HG02840 (cell line): ENCODE measurements at regions not wholly inside any gene's neighbourhood (a gene's known extent, or its start where the extent isn't known, plus 50 kb on each side); places are given as distances from the start of the nearest gene placed in this dataset.
"Not testable (repeated sequence)": the region's sequence is repeated elsewhere in the genome, so short reads cannot be mapped to it uniquely, and the experiment has no call there.

ENCODE experiments used
- ATAC-seq: cut with Tn5 transposase; IDR thresholded peaks from one replicate; pipeline ENCODE4 v1.9.1; 2021; ENCODE audit warnings: mild to moderate bottlenecking, moderate library complexity, moderate number of reproducible peaks; ENCODE audit not compliant: unreplicated experiment, low FRiP score

DNA sequence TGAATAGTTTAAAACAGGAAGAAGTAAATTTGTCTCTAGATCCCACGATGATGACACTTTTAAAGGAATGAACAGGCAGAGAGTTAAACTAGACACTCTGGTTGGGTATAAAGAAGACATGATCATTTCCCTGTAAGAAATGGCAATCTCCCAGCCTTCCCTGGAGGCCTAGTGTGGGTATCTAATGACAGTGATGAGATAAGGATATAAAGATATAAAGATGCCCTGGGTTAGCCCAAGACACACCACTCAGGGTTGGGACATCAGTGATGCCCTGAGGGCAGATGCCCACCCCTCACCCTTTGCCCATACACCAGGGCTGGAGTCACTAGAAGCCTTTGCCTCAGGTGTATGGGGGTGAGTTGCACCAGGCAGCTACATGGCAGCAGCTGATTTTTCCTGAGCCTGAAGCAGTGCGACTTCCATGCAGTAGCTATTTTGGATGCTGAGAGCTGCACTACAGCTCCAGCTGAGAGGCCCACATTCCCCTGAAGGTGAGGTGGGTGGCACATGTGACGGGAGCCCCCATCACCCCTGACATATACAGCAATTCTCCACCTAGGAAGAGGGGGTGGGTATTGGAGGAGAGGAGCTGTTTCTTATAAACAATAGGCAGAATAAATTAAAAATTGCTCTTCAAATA is 177.5 kb downstream of the NDFIP2 start:
- ATAC-seq = no peak

DNA sequence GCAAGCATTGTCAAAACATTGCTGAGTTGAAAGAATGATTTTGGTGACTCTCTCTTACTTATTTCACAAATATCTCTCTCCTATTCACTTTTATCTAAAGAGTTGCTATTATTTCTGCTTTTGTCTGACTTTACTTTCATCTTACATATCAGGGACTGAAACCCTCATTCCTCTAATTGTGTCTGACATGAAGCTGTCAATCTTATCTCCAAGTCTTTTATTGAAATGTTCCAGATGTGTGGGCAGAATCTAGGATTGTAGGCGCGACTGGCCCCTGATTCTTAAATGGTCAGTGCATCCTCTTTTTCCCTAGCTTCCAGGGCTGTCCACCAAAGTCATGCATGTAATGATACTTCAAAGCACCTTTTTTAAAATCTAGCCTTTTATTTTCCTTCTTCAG is 174.6 kb downstream of the NDFIP2 start:
- ATAC-seq = no peak

DNA sequence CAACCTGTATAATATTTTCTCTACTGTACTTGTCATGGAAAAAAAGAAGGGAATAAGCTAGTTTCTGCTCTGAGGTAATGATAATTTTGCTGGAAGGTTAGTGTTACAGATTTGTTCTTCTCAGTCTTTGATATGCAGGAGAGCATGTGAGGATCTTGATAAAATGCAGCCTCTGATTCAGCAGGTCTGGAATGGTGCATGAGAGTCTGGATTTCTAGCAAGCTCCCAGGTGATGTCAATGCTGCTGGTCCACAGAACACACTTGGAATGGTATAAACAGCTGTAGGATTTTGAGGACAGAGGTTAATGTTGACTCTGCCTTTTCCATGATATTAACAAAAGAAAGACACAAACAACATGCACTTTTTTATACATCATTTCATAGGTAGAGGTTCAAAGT is 173.6 kb downstream of the NDFIP2 start:
- no peak for ATAC-seq

DNA sequence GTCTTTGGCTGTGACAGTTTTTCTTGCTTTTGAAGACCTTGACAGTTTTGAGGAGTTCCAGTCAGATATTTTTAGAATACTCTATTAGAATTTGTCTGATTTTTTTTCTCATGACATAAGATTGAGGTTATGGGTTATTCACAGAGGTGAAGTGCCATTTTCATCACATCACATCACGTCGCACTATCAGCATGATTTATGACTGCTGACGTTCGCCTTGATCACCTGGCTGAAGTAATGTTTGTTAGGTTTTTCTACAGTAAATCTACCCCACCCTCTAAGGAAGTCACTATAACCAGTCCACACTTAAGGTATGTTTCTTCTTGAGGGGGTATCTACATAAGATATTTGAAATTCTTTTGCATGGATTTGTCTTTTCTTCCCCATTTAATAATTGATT is 169.7 kb downstream of the NDFIP2 start:
- no peak for ATAC-seq

DNA sequence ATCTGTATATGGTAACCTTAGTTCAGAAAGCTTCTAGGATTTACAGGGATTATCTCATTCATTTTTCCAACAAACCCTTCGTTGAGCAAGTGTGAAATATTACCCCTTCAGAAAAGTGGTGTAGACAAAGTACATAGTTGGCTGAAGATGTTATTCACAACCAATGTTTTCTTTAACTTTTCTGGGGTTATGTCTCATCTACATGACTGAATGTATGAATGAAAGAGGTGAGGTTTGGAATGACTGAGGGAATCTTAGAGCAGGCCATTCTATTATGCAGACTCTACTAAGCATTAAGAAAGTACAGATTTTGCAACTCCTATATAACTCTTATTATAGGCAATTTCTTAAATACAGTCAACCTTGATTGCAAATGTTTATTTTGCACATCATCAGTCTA is 167.2 kb downstream of the NDFIP2 start:
- ATAC-seq = no peak

DNA sequence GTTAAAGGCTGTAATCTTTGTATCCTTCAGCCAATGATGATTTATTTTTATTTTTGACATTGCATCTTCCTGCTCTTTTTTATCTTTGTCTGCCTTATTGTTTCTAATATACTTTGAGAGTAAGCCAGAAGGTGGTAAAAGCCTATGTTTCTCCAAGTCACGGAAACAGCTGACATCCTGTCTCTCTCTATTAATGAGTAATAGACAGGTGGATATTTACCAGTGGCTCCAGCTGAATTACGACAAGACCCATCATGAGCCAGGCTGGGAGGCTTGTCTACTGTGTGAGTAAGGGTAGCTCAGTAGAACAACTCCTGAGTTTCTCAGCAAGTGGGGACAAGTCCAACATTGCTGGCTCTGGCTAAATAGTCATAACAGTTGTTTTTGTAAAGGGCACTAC is 166.6 kb downstream of the NDFIP2 start:
- ATAC-seq = no peak

DNA sequence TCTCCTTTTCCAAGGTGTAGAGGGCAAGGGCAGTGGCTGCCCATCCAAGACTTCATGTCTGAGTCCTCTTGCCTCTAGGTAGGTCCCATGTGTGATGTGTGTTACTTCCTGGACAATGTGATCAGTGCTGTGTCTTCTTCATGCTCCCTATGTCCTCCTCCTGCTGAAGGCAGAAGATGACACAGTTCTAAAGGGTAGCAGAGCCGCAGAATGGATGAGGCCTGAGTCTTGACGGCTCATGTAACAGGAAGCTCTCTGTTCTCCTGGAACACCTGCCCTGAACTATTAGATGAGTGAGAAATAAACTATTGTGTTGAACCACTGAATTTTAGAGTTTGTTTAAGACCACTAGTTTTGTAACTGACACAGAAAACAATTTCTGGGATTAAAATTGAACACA is 165.9 kb downstream of the NDFIP2 start:
- no peak for ATAC-seq

DNA sequence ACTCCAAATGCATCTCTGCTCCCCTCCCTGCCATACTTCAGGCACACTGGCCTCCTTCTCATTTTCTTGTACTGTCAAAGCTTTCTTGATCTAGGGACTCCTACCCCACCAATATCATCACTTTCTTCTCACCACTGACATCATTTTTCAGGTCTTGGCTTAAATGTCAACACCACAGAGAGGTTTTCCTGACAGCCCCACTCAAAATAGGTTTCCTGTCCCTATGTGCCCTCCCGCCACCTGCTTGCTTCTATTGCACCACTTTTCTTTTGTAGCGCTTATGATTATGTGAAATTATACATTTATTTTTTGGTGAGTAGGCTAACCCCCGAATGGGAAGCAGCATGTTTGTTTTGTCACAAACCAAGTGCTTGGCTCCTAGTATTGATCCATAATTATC is 164.6 kb downstream of the NDFIP2 start:
- no peak for ATAC-seq

DNA sequence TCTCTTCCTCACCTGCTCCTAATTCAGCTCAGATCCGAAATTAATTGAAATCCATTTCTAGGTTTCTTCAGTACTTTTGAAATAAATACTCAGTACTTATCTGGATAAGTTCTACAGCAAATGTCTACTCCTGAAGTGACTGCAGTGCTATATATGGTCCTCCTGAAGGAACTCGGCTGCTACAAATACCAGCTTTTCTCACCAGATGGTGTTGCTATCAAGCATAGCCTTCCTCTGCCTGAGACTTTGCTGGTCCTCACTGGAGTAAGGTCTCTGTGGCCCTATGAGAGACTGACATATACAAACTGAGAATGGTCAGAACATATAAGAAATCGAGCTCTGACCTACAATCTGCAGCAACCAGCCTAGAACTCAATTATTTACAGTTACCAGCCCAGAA is 161.6 kb downstream of the NDFIP2 start:
- no peak for ATAC-seq

DNA sequence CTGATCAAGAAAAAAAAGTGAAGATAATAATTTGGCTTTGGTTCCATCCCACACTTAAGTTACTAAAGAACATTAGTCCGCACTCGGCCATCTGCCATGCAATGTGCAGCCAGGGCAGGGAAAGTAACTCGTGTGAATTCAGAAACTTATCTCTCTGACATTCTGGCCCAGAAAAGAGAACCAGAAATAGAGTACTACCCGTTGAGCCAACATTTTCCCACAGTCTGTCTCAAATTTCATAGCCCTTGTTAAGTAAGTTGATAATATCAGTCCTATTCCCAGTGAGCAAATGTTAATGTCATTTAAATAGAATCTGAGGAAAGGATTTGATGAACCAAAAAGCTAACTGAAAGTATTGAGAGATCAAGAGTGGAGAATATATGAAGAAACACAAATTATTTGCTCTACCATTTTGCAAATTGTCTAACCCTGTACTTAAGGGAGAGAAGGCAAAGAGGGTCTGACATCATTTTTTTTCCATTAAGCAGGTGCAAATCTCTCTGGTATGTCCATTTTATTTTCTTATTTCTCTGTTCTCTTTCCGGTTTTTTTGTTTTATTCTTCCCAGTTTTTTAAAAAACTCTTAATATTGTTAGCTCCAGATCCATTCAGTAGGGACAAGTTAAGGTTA is 156.3 kb downstream of the NDFIP2 start:
- ATAC-seq = no peak

DNA sequence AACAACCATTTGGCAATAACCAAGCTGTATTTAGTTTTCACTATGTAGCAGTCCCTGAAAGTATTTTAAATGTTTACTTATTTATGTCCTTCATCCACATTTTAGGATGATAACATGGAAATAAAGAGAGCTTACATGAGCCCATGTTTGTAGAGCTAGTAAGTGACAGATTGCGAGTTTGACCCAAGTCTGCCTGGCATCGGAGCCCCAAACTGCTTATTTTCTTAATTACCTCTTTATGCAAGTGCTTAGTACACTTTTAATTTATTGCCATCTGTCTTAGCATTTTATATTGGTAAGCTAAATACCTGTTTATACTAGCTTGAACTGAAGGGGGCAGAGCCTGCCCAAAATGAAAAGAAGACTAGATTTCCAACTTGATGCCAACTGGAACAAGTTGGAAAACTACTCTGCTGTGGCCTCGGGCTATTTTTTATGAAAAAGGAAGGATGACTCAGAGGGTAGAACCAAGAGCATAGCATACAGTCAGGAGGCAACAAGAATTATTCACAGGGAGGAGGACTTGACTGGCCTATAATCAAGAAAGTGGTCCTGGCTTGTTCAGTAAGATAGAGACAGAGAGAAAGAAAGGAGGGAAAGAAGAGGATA is 150.2 kb downstream of the NDFIP2 start:
- no peak for ATAC-seq

DNA sequence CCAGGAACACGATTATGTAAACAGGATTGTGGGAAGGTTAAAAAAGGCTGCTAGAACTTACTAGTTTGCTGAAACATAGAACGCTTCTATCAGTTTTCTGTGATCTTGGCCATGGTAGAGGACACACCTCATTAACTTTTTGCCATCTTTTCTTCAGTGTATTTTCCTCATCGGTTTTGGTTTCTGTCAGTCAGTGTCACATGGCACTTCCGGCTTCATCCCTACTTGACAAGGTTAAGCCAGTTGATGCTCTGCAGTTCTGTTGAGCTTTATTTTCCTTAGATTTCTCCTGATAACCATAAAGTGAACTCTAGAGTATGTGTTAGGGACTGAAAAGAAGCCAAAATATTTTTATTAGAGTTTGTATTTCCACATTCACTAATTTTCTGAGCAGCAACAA is 147.5 kb downstream of the NDFIP2 start:
- no peak for ATAC-seq

DNA sequence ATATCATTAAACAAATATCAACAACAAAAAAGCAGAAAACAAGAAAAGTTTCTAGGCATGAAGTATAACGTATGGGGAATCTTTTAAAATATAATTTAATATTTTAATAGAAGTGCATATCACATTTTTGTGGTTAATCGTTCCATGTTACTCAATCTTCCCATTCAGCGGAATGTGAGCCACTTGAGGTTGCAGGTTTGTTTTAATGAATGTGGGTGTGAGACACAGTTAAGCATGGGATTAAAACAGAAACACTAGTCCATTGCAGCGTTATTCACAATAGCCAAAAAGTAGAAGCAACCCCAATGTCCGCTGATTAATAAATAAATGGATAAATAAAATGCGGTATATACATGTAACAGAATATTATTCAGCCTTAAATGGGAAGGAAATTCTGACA is 146.0 kb downstream of the NDFIP2 start:
- ATAC-seq = no peak

DNA sequence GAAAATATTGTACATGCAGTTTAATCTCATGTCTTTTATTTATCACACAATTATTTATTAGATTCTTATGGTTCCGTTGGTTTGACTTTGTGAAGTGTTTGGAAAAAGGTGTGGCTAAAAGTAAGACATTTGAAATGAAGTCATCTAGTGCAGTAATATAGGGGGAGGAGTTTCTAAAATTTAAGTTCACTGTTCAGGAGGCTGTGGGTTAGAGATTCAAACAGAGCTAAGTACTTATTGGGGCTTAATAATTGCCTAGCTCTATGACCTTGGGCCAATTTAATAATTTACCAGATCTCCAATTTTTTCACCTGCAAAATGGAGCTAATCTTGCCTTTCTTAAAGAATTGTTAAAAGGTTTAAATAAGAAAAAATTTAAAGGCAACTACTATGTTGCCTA is 144.6 kb downstream of the NDFIP2 start:
- ATAC-seq = no peak

DNA sequence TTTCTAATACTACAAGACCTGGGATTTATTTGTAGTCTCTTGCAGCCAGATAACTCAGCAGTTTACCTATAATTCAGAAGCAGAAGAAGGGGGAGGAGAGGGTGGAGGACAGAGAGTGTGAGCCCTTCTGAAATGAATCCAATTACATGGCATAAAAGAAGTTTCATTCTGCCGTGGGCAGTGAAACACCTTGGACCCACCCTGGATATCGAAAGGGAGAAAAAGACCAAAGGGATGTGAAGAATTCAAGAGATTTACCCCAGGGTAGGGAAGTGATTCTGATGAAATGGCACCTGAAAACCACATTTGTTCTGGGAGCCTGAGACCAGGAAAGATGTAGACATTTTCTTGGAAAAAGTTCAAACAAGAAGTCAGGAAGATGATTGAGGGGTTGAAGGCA is 140.9 kb downstream of the NDFIP2 start:
- no peak for ATAC-seq

DNA sequence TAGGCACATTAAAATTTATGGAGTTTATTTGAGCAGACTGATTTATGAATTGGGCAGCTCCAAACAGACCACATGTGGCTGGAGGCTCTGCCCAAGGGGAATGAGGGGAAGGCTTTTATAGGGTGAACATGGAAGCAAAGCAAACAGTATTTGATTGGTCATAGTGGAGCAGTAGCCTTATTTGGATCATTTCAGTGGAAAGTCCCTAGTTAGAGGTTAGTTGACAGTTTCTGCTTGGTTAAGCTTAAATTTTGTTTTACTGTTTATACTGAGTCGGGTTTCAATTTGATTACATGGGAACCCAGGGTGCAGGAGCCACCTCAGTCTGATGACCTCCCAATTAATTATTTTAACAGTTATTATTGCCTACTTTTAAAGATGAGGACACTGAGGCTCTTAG is 140.5 kb downstream of the NDFIP2 start:
- ATAC-seq = no peak

DNA sequence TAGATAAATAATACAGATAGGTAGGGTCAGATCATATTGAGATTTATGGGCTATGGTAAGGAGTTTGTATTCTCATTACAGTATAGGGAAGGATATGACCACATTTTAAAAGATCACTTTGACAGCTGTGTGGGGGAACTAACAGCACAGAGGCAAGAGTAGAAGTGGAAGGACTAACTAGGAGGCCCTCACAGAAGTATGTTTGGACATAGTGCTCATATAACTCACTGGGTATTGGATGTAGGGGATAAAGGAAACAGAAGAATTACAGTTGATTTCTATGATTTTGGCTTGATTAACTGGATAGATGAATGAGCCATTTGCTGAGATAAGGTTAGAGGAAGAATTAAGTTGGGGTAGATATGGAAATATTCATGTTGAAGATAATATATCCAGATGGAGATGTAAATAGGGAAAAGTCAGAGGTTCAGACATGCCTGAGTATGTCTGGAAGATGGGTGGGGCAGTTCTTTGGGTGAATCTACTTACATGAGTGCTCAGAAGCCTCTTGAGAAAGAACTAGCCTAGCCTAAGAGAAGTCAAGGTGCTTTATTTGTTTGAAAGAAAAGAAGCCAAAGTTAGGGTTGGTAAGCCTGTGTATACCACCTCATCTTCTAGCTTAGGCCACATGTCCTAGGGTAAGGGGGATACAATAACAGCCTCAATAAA is 133.4 kb downstream of the NDFIP2 start:
- ATAC-seq = no peak

DNA sequence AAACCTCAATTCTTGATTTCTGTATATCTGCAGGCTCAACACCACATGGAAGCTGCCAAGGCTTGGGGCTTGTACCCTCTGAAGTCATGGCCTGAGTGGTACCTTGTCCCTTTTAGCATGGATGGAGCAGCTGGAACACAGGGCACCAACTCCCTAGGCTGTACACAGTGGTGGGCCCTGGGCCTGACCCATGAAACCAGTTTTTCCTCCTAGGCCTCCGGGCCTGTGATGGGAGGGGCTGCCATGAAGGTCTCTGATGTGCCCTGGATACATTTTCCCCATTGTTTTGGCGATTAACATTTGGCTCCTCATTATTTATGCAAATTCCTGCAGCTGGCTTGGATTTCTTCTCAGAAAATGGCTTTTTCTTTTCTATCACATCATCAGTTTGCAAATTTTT is 131.6 kb downstream of the NDFIP2 start:
- ATAC-seq = no peak

DNA sequence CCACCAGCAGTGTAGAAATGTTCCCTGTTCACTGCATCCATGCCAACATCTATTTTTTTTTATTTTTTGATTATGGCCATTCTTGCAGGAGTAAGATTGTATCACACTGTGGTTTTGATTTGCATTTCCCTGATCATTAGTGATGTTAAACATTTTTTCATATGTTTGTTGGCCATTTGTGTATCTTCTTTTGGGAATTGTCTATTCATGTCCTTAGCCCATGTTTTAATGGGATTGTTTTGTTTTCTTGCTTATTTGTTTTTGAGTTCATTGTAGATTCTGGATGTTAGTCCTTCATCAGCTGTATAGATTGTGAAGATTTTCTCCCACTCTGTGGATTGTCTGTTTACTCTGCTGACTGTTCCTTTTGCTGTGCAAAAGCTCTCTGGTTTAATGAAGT is 126.9 kb downstream of the NDFIP2 start:
- not testable (repeated sequence) for ATAC-seq
